ENCODE measurements at regions not wholly inside any gene's neighbourhood (a gene's known extent, or its start where the extent isn't known, plus 50 kb on each side); places are given as distances from the start of the nearest gene placed in this dataset.

GRCh38 chr10:64076322-64076940 lies 555.2 kb downstream of the REEP3 start (continued):
- TF ChIP-seq ZNF462 (CRISPR knock-in tag; IDR thresholded peaks at IDR 0.05) (no peak), CTCF (conservative IDR thresholded peaks at IDR 0.05; ENCODE audit: low read depth in 2 of 2) (no peak; a peak in 1 of 4 replicates), STAT1 (IDR thresholded peaks at IDR 0.05; ENCODE audit: unreplicated experiment) (no peak)

GRCh38 chr10:64079341-64079740 lies 558.1 kb downstream of the REEP3 start:
- no peak overlapping the region for H3K4me3 ChIP-seq
- H4K20me1 ChIP-seq (replicated peaks; ENCODE audit: insufficient read depth) = no peaks in the 10 kb centered on the region
- Mint-ChIP-seq H3K36me3 (ENCODE audit: low read depth) (no peaks in the 10 kb centered on the region), H3K27ac (no peak overlapping the region), H3K27me3 (ENCODE audit: insufficient read depth, low read depth, poor library complexity) (no peaks in the 10 kb centered on the region), H3K4me1 (peaks cover 2% of the 10 kb centered on the region; the same call in 1 of the 3 replicates), H3K9me3 (no peaks in the 10 kb centered on the region), H3K4me3 (no peak overlapping the region)
- no peaks in the 10 kb centered on the region for H3K79me2 ChIP-seq (replicated peaks; ENCODE audit: insufficient read depth)
- DNase-seq (ENCODE audit: low spot score) (no peak), ATAC-seq (no peak)
- peak overlapping the region; percentile 8; the same call in 1 of the 2 replicates for H2AFZ ChIP-seq
- no peaks in the 10 kb centered on the region for H3F3A ChIP-seq (replicated peaks; ENCODE audit: low read depth)
- no peaks in the 10 kb centered on the region for H3K27me3 ChIP-seq (ENCODE audit: insufficient read depth)
- no peaks in the 10 kb centered on the region for H3K4me1 ChIP-seq (ENCODE audit: insufficient read depth)
- H3K27ac ChIP-seq (ENCODE audit: low read depth) = no peak overlapping the region
- H3K36me3 ChIP-seq (ENCODE audit: insufficient read depth) = no peaks in the 10 kb centered on the region
- H3K4me2 ChIP-seq = no peak overlapping the region
- no peaks in the 10 kb centered on the region; the same call in 1 of the 2 replicates for H3K9me2 ChIP-seq (ENCODE audit: insufficient read depth)
- no peak for TF ChIP-seq NANOG (IDR thresholded peaks at IDR 0.05; ENCODE audit: borderline replicate concordance)
- TF ChIP-seq JUNB (IDR thresholded peaks at IDR 0.05; ENCODE audit: unreplicated experiment) = no peak
- no peak for TF ChIP-seq ETS1 (IDR thresholded peaks at IDR 0.05)
- no peak for TF ChIP-seq EZH2phosphoT487 (IDR thresholded peaks at IDR 0.05; ENCODE audit: unreplicated experiment)
